Lower leg skin (tissue), 3 donors: ENCODE measurements at regions not wholly inside any gene's neighbourhood (a gene's known extent, or its start where the extent isn't known, plus 50 kb on each side); places are given as distances from the start of the nearest gene placed in this dataset.

Source experiments
- POLR2A ChIP-seq, 2 donors: fragments of 450-650 bp; IDR thresholded peaks; one replicate each; pipeline ENCODE4 v1.6.1; 2016 to 2017; ENCODE audit warnings: antibody characterized with exemption in 2 of 2, mild to moderate bottlenecking in 1 of 2, moderate library complexity in 1 of 2
- TF ChIP-seq, protein P1 (sequence below), 3 donors: fragments of 450-650 bp; IDR thresholded peaks; one replicate each; pipeline ENCODE4 v1.5.1; 2016; ENCODE audit warnings: antibody characterized with exemption in 3 of 3, mild to moderate bottlenecking in 3 of 3, moderate library complexity in 2 of 3

GRCh38 chr14:66254038-66254437 is 232.1 kb upstream of the CCDC196 start:
- TF ChIP-seq, protein P1, sequence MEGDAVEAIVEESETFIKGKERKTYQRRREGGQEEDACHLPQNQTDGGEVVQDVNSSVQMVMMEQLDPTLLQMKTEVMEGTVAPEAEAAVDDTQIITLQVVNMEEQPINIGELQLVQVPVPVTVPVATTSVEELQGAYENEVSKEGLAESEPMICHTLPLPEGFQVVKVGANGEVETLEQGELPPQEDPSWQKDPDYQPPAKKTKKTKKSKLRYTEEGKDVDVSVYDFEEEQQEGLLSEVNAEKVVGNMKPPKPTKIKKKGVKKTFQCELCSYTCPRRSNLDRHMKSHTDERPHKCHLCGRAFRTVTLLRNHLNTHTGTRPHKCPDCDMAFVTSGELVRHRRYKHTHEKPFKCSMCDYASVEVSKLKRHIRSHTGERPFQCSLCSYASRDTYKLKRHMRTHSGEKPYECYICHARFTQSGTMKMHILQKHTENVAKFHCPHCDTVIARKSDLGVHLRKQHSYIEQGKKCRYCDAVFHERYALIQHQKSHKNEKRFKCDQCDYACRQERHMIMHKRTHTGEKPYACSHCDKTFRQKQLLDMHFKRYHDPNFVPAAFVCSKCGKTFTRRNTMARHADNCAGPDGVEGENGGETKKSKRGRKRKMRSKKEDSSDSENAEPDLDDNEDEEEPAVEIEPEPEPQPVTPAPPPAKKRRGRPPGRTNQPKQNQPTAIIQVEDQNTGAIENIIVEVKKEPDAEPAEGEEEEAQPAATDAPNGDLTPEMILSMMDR (IDR thresholded peaks at IDR 0.05), result no peak
- no peak for TF ChIP-seq POLR2A (IDR thresholded peaks at IDR 0.05)
